Left lung (tissue), 4 donors: ENCODE measurements at regions not wholly inside any gene's neighbourhood (a gene's known extent, or its start where the extent isn't known, plus 50 kb on each side); places are given as distances from the start of the nearest gene placed in this dataset.
"Not testable (repeated sequence)": the region's sequence is repeated elsewhere in the genome, so short reads cannot be mapped to it uniquely, and the experiment has no call there.

Experiments used
- ATAC-seq: fragments of 200-7000 bp; cut with Tn5 transposase; one replicate; pipeline ENCODE4 v1.9.1; 2020; ENCODE audit warnings: moderate library complexity
- DNase-seq, 4 donors: peaks; one replicate each; pipeline ENCODE4 v3.0.0-alpha.2; 2013 to 2020
- H3K27ac ChIP-seq, 2 donors: fragments of 200-600 bp; sonication (generic) in 1 of 2; one replicate each; pipeline versions ENCODE4 v1.5.0 to v1.8.0; 2020 to 2021
- H3K27me3 ChIP-seq, 2 donors: fragments of 200-600 bp; sonication (generic) in 1 of 2; one replicate each; pipeline versions ENCODE4 v1.5.0 to v1.8.0; 2020 to 2021
- H3K36me3 ChIP-seq, 2 donors: fragments of 200-600 bp; sonication (generic) in 1 of 2; one replicate each; pipeline versions ENCODE4 v1.5.0 to v1.8.0; 2020 to 2021
- H3K4me1 ChIP-seq, 2 donors: fragments of 200-600 bp; one replicate each; pipeline ENCODE4 v1.8.0; 2021
- H3K4me3 ChIP-seq, 2 donors: fragments of 200-600 bp; sonication (generic) in 1 of 2; one replicate each; pipeline versions ENCODE4 v1.5.0 to v1.8.0; 2020 to 2021; ENCODE audit warnings: mild to moderate bottlenecking in 1 of 2
- H3K9me3 ChIP-seq, 2 donors: fragments of 200-600 bp; sonication (generic) in 1 of 2; one replicate each; pipeline versions ENCODE4 v1.5.0 to v1.8.0; 2020 to 2021
- intact Hi-C, 2 donors: fragments of 100-400 bp; cut with DNase I; formaldehyde crosslinking; loops; one replicate each; pipeline versions ENCODE4 v1.11.2 to v1.14.2; 2022
- TF ChIP-seq, protein P1 (sequence below), 2 donors: fragments of 200-600 bp; sonication (generic) in 1 of 2; IDR thresholded peaks; one replicate each; pipeline versions ENCODE4 v1.5.0 to v1.8.0; 2021; ENCODE audit warnings: antibody characterized with exemption in 2 of 2
- donor health status: DM: no; HTN: yes; CAD: no.
- donor health status: DM: no; HTN: no; CAD: no.

DNA sequence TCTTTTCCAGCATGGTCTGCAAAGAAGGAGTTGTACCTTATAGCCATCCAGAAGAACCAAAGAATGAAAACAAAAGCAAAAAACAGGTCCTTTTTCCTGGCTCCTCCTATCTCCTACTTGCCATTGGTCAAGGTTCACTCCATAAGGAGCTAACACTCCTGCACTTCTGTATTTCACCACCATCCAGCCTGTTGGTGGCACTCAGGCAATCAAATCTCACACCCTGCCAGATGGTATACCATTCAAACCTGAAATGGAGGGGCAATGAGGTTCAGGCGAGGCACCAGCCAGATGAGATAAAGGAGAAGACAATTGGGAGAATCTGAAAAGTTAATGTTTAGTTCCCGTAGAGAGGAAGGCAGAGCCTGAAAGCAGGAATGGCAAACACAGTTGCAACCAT is 203.8 kb downstream of the ALDH8A1 start:
- Histone ChIP-seq H3K27me3 (no peaks in the 10 kb centered on the region), H3K9me3 (no peaks in the 10 kb centered on the region), H3K4me3 (no peak overlapping the region), H3K36me3 (no peaks in the 10 kb centered on the region), H3K27ac (no peak overlapping the region), H3K4me1 (peaks cover 0 to under 1% of the 10 kb centered on the region in 2 donors)
- intact Hi-C loops: no loop called here
- DNase-seq (no peak), ATAC-seq (no peak)
- TF ChIP-seq, protein P1, sequence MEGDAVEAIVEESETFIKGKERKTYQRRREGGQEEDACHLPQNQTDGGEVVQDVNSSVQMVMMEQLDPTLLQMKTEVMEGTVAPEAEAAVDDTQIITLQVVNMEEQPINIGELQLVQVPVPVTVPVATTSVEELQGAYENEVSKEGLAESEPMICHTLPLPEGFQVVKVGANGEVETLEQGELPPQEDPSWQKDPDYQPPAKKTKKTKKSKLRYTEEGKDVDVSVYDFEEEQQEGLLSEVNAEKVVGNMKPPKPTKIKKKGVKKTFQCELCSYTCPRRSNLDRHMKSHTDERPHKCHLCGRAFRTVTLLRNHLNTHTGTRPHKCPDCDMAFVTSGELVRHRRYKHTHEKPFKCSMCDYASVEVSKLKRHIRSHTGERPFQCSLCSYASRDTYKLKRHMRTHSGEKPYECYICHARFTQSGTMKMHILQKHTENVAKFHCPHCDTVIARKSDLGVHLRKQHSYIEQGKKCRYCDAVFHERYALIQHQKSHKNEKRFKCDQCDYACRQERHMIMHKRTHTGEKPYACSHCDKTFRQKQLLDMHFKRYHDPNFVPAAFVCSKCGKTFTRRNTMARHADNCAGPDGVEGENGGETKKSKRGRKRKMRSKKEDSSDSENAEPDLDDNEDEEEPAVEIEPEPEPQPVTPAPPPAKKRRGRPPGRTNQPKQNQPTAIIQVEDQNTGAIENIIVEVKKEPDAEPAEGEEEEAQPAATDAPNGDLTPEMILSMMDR (IDR thresholded peaks at IDR 0.05): no peak

DNA sequence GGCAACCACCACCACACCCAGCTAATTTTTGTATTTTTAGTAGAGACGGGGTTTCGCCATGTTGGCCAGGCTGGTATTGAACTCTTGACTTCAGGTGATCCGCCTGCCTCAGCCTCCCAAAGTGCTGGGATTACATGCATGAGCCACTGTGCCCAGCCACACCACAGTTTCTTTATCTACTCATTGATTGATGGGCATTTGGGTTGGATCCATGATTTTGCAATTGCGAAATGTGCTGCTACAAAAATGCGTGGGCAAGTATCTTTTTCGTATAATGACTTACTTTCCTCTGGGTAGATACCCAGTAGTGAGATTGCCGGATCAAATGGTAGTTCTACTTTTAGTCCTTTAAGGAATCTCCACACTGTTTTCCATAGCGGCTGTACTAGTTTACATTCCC is 204.7 kb downstream of the ALDH8A1 start:
- H3K4me1 ChIP-seq, H3K9me3 ChIP-seq, intact Hi-C loops, H3K27me3 ChIP-seq, H3K27ac ChIP-seq, ATAC-seq, DNase-seq, H3K36me3 ChIP-seq, H3K4me3 ChIP-seq: not testable (repeated sequence)

GRCh38 chr6:134744301-134744700 is 205.6 kb downstream of the ALDH8A1 start:
- ATAC-seq (no peak), DNase-seq (no peak)
- TF ChIP-seq, protein P1 (IDR thresholded peaks at IDR 0.05): no peak
- H3K9me3 ChIP-seq: no peaks in the 10 kb centered on the region
- H3K36me3 ChIP-seq: no peaks in the 10 kb centered on the region
- H3K27ac ChIP-seq: no peak overlapping the region
- H3K4me1 ChIP-seq: peaks cover 7 to 19% of the 10 kb centered on the region in 2 donors
- H3K4me3 ChIP-seq: no peak overlapping the region
- intact Hi-C loops: no loop called here
- H3K27me3 ChIP-seq: no peaks in the 10 kb centered on the region

- Histone ChIP-seq H3K9me3 (no peaks in the 10 kb centered on the region), H3K4me1 (peaks cover 10 to 23% of the 10 kb centered on the region in 2 donors), H3K4me3 (no peak overlapping the region), H3K27me3 (no peaks in the 10 kb centered on the region), H3K36me3 (no peaks in the 10 kb centered on the region), H3K27ac (peak overlapping the region in 1 of 2 donors; percentile 45)
- intact Hi-C loops: no loop called here
- ATAC-seq: no peak
- TF ChIP-seq, protein P1 (IDR thresholded peaks at IDR 0.05): no peak
- DNase-seq: no peak
These were observed 208.7 kb downstream of the ALDH8A1 start for GRCh38 chr6:134741200-134741536.

DNA sequence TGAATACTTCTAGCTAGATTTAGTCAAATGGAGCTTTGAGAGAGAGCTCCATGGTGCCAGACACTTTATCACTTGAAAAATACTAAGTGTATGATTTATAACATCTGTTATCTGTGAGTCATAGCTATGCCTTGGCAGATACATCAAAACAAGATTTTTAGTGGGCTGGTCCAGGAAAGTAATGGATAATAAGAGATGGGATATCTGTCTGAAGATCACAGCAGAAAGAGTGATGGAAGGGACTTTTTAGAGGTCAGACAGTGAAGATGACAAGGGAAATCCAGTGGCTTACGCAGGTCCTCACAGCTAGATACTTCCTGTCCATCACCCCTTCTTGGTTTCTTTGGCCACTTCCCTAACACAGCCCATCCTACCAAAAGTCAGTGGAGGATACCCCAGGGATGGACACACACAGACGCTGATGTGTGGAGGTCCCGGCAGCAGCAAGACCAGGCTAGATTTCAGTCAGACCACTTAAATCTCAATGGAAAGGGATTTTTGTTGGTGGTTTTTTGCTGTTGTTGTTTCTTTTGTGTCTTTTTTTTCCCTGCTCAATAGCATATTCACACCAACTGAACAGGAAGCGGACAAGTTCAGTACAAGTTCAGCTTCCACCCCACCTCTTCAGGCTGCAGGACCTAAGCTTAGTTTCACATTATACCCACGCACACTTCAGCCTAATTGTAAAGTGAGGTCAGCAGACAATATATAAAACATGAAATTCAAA is 209.3 kb downstream of the ALDH8A1 start:
- ATAC-seq (peak; percentile 17), DNase-seq (no peak)
- Histone ChIP-seq H3K4me1 (peaks cover 10 to 23% of the 10 kb centered on the region in 2 donors), H3K9me3 (no peaks in the 10 kb centered on the region), H3K27ac (peak overlapping the region in 1 of 2 donors; percentile 45), H3K4me3 (no peak overlapping the region), H3K36me3 (no peaks in the 10 kb centered on the region), H3K27me3 (no peaks in the 10 kb centered on the region)
- TF ChIP-seq, protein P1 (IDR thresholded peaks at IDR 0.05): no peak
- intact Hi-C loops: no loop called here

DNA sequence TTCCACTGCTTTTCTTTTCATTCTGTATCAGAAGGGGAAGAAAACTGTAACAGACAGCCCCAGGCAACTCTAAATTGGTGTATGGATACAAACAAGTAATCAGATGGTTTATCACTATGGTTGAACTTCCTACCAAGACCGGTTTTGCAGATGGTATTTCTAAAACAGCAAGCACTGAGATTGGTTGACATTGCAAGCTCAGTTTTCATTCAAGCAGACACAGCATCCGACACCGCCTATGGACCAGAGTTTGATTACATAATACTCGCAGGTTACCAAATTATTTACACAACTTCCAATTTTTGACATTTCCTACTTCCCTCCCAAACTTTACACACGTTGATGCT is 209.9 kb downstream of the ALDH8A1 start:
- TF ChIP-seq, protein P1 (IDR thresholded peaks at IDR 0.05): no peak
- Histone ChIP-seq H3K36me3 (no peaks in the 10 kb centered on the region), H3K27ac (peak overlapping the region in 1 of 2 donors; percentile 45), H3K4me1 (peaks cover 10 to 23% of the 10 kb centered on the region in 2 donors), H3K9me3 (no peaks in the 10 kb centered on the region), H3K27me3 (no peaks in the 10 kb centered on the region), H3K4me3 (no peak overlapping the region)
- DNase-seq: no peak
- intact Hi-C loops: no loop called here
- ATAC-seq: no peak
